GM12878 (cell line): ENCODE measurements at regions not wholly inside any gene's neighbourhood (a gene's known extent, or its start where the extent isn't known, plus 50 kb on each side); places are given as distances from the start of the nearest gene placed in this dataset.

Experiments used
- ATAC-seq: fragments of 200-7000 bp; cut with Tn5 transposase; 3 replicates; pipeline ENCODE4 v1.9.1; 2020; ENCODE audit warnings: mild to moderate bottlenecking, moderate library complexity
- BruUV-seq: library from RNA; stranded (reverse); fragments of 400-500 nt; replicated peaks from 2 replicates; lab custom pipeline; 2021; lab: Mats Ljungman, UMichigan
- CTCF ChIA-PET: fragments of 300-600 bp; sonication (Branson Sonifier 250); formaldehyde crosslinking; extraction: SDS; loops from one replicate; lab custom pipeline; 2021; ENCODE audit warnings: inconsistent platforms; lab: Yijun Ruan, JAX
- POLR2A ChIA-PET: fragments of 350-600 bp; formaldehyde crosslinking; extraction: SDS; loops from one replicate; lab custom pipeline; 2021; ENCODE audit warnings: inconsistent platforms; lab: Charles Lee
- RAD21 ChIA-PET: fragments of 300-600 bp; sonication (Branson Sonifier 250); formaldehyde crosslinking; loops from one replicate; lab custom pipeline; 2023; ENCODE audit warnings: antibody characterized with exemption; ENCODE audit not compliant: unreplicated experiment; lab: Charles Lee
- SMC1A ChIA-PET: fragments of 300-600 bp; sonication (Branson Sonifier 250); formaldehyde crosslinking; loops from one replicate; lab custom pipeline; 2023; ENCODE audit not compliant: unreplicated experiment, uncharacterized antibody; lab: Charles Lee
- DNase-seq: peaks from one replicate; pipeline ENCODE4 v3.0.0-alpha.2; 2011; ENCODE audit warnings: low read depth, low spot score
- FAIRE-seq: peaks from 3 replicates; lab custom pipeline; 2011; peaks lifted over from hg19 to GRCh38; lab: Jason Lieb, UNC
- H2AFZ ChIP-seq: 2 replicates; pipeline ENCODE4 v1.6.0; 2011; ENCODE audit warnings: low read depth, low read length, control low read depth; ENCODE audit not compliant: control insufficient read depth
- H3K27ac ChIP-seq: 2 replicates; pipeline ENCODE4 v1.5.1; 2011; ENCODE audit warnings: control low read depth; ENCODE audit not compliant: control insufficient read depth, insufficient read depth
- H3K27me3 ChIP-seq, 2 experiments: replicated peaks in 1 of 2; 2 replicates each; pipeline versions ENCODE4 v1.6.0 to v1.6.1; 2011; ENCODE audit warnings: low read length in 1 of 2; ENCODE audit not compliant: control insufficient read depth in 2 of 2, insufficient read depth in 2 of 2
- H3K36me3 ChIP-seq, 2 experiments: 2 replicates each; pipeline ENCODE4 v1.5.1; 2011; ENCODE audit warnings: low read length in 1 of 2; ENCODE audit not compliant: control insufficient read depth in 2 of 2, insufficient read depth in 2 of 2
- H3K4me1 ChIP-seq: 2 replicates; pipeline ENCODE4 v1.6.1; 2011; ENCODE audit warnings: mild to moderate bottlenecking, low read length, moderate library complexity, mixed read lengths; ENCODE audit not compliant: control insufficient read depth, insufficient read depth
- H3K4me2 ChIP-seq: 2 replicates; pipeline ENCODE4 v1.6.0; 2011; ENCODE audit warnings: control low read depth; ENCODE audit not compliant: control insufficient read depth, insufficient read depth
- H3K4me3 ChIP-seq: fragments of 200-600 bp; sonication (generic); 2 replicates; pipeline ENCODE4 v1.5.1; 2016
- H3K79me2 ChIP-seq: 2 replicates; pipeline ENCODE4 v1.6.0; 2011; ENCODE audit warnings: low read length; ENCODE audit not compliant: control insufficient read depth, insufficient read depth
- H3K9ac ChIP-seq: 2 replicates; pipeline ENCODE4 v1.8.0; 2011; ENCODE audit warnings: low read length, control low read depth, mixed read lengths; ENCODE audit not compliant: control insufficient read depth, insufficient read depth
- H3K9me3 ChIP-seq: replicated peaks from 3 replicates; pipeline ENCODE4 v1.5.1; 2011; ENCODE audit warnings: mild to moderate bottlenecking, low read length; ENCODE audit not compliant: control insufficient read depth, insufficient read depth
- H4K20me1 ChIP-seq: 2 replicates; pipeline ENCODE4 v1.6.0; 2011; ENCODE audit not compliant: control insufficient read depth, insufficient read depth
- CBX3 ChIP-seq: fragments of 200-600 bp; sonication (generic); IDR thresholded peaks from 2 replicates; pipeline ENCODE4 v1.6.1; 2016; ENCODE audit warnings: low read depth, borderline replicate concordance
- EED ChIP-seq: sonication (generic); IDR thresholded peaks from 2 replicates; pipeline ENCODE4 v1.6.1; 2016; ENCODE audit warnings: antibody characterized with exemption, low read depth
- ETV6 ChIP-seq, 2 experiments: fragments of 450-650 bp in 1 of 2; IDR thresholded peaks in 1 of 2; conservative IDR thresholded peaks in 1 of 2; 2 replicates each; pipeline ENCODE4 v1.6.1; 2014; ENCODE audit warnings: antibody characterized with exemption in 1 of 2, borderline replicate concordance in 1 of 2, low read depth in 1 of 2, mild to moderate bottlenecking in 1 of 2, moderate library complexity in 1 of 2
- GABPA ChIP-seq: IDR thresholded peaks from 2 replicates; pipeline ENCODE4 v1.6.1; 2014; ENCODE audit warnings: antibody characterized with exemption, low read depth, mild to moderate bottlenecking, inconsistent platforms
- IKZF2 ChIP-seq, 2 experiments: fragments of 450-650 bp; IDR thresholded peaks; 2 replicates each; pipeline ENCODE4 v1.6.1; 2017; ENCODE audit warnings: mild to moderate bottlenecking in 2 of 2, moderate library complexity in 2 of 2
- TCF12 ChIP-seq: IDR thresholded peaks from 2 replicates; pipeline ENCODE4 v1.6.1; 2011; ENCODE audit warnings: low read depth, mild to moderate bottlenecking, low read length
- WGBS: methylation state at CpG from one replicate; pipeline ENCODE4 v1.1.6; 2016; ENCODE audit warnings: low lambda C conversion rate; ENCODE audit not compliant: insufficient replicate concordance, insufficient coverage; ENCODE audit errors: missing lambda C conversion rate; 5-methylcytosine and 5-hydroxymethylcytosine counted together
- in situ Hi-C: fragments of 300-500 bp; cut with MboI; formaldehyde crosslinking; loops from 9 replicates; pipeline ENCODE4 v1.14.3; 2018; ENCODE audit warnings: mixed read lengths
- intact Hi-C: fragments of 100-400 bp; cut with micrococcal nuclease; formaldehyde crosslinking; loops from one replicate; pipeline ENCODE4 v1.14.2; 2022; ENCODE audit not compliant: unreplicated experiment
- TF ChIP-seq, protein P1 (sequence below), 3 experiments: IDR thresholded peaks in 2 of 3; conservative IDR thresholded peaks in 1 of 3; 2 replicates each; pipeline ENCODE4 v1.5.1; 2011; ENCODE audit warnings: low read depth in 3 of 3, low read length in 3 of 3, mild to moderate bottlenecking in 3 of 3, control low read depth in 2 of 3, moderate library complexity in 2 of 3, inconsistent platforms in 1 of 3, mixed read lengths in 1 of 3; ENCODE audit not compliant: control insufficient read depth in 2 of 3, insufficient read depth in 1 of 3; ENCODE audit errors: extremely low read depth in 1 of 3

- TF ChIP-seq TCF12 (no peak), ETV6 (conservative IDR thresholded peaks at IDR 0.05 in 1 of 2, IDR thresholded peaks at IDR 0.05 in 1 of 2; ENCODE audit: borderline replicate concordance in 1 of 2, low read depth in 1 of 2) (no peak), IKZF2 (IDR thresholded peaks at IDR 0.05) (no peak), GABPA (no peak)
- TF ChIP-seq, all 136 proteins: peak for 0
Observed at GRCh38 chr2:200188876-200189275, 117.6 kb upstream of the SPATS2L start (continued).

GRCh38 chr2:200189964-200190363 lies 116.5 kb upstream of the SPATS2L start:
- Histone ChIP-seq H3K9ac (no peak overlapping the region), H3K4me1 (no peaks in the 10 kb centered on the region), H3K4me2 (no peak overlapping the region), H3K9me3 (no peaks in the 10 kb centered on the region), H4K20me1 (no peaks in the 10 kb centered on the region), H2AFZ (no peak overlapping the region), H3K36me3 (no peaks in the 10 kb centered on the region), H3K79me2 (no peaks in the 10 kb centered on the region), H3K27me3 (peaks cover 0 to 2% of the 10 kb centered on the region in 2 experiments; a peak in 2 of 4 replicates), H3K27ac (no peak overlapping the region), H3K4me3 (no peak overlapping the region)
- ChIA-PET POLR2A (no interaction called here), CTCF (no interaction called here), SMC1A (interaction anchor here (0.6 kb wide), 1 partner anchor 52 kb away, joined by 3 read pairs; no protein-coding TSS in a partner anchor), RAD21 (no interaction called here)
- no peak for ATAC-seq
- no peak for FAIRE-seq
- 3% methylated on average over 2 of the region's 2 CpGs for WGBS
- DNase-seq: no peak
- BruUV-seq: no TSS peak
- in situ Hi-C loops: no loop called here
- no peak for TF ChIP-seq EED
- no peak for TF ChIP-seq CBX3
- TF ChIP-seq, protein P1, sequence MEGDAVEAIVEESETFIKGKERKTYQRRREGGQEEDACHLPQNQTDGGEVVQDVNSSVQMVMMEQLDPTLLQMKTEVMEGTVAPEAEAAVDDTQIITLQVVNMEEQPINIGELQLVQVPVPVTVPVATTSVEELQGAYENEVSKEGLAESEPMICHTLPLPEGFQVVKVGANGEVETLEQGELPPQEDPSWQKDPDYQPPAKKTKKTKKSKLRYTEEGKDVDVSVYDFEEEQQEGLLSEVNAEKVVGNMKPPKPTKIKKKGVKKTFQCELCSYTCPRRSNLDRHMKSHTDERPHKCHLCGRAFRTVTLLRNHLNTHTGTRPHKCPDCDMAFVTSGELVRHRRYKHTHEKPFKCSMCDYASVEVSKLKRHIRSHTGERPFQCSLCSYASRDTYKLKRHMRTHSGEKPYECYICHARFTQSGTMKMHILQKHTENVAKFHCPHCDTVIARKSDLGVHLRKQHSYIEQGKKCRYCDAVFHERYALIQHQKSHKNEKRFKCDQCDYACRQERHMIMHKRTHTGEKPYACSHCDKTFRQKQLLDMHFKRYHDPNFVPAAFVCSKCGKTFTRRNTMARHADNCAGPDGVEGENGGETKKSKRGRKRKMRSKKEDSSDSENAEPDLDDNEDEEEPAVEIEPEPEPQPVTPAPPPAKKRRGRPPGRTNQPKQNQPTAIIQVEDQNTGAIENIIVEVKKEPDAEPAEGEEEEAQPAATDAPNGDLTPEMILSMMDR (IDR thresholded peaks at IDR 0.05 in 2 of 3, conservative IDR thresholded peaks at IDR 0.05 in 1 of 3; ENCODE audit: control insufficient read depth in 2 of 3, extremely low read depth in 1 of 3, insufficient read depth in 1 of 3, low read depth in 3 of 3, low read length in 3 of 3): no peak
- intact Hi-C loops: no loop called here
